H9 (cell line): ENCODE measurements at regions not wholly inside any gene's neighbourhood (a gene's known extent, or its start where the extent isn't known, plus 50 kb on each side); places are given as distances from the start of the nearest gene placed in this dataset.

Experiments
- DNase-seq: peaks from one replicate; pipeline ENCODE4 v3.0.0-alpha.2; 2017
- H2AFZ ChIP-seq: one replicate; pipeline ENCODE4 v1.6.1; 2013; ENCODE audit warnings: mild to moderate bottlenecking, low read length, control low read depth, moderate library complexity
- H2AK5ac ChIP-seq: 2 replicates; pipeline ENCODE4 v1.6.1; 2013; ENCODE audit warnings: low read length, control low read depth, mixed read lengths; ENCODE audit not compliant: insufficient read length
- H2BK120ac ChIP-seq: one replicate; pipeline ENCODE4 v1.6.1; 2013; ENCODE audit warnings: low read depth, mild to moderate bottlenecking, low read length, control low read depth, inconsistent platforms; ENCODE audit not compliant: poor library complexity, severe bottlenecking
- H2BK12ac ChIP-seq: 2 replicates; pipeline ENCODE4 v1.6.1; 2013; ENCODE audit warnings: low read length, control low read depth, mixed read lengths, low read depth; ENCODE audit not compliant: insufficient read length
- H2BK15ac ChIP-seq: 2 replicates; pipeline ENCODE4 v1.6.1; 2013; ENCODE audit warnings: low read depth, low read length, control low read depth
- H2BK20ac ChIP-seq: one replicate; pipeline ENCODE4 v1.6.1; 2013; ENCODE audit warnings: low read depth, mild to moderate bottlenecking, low read length, control low read depth, inconsistent platforms; ENCODE audit not compliant: poor library complexity, severe bottlenecking
- H2BK5ac ChIP-seq: 2 replicates; pipeline ENCODE4 v1.6.1; 2013; ENCODE audit warnings: low read length, control low read depth, mixed read lengths; ENCODE audit not compliant: insufficient read length
- H3K14ac ChIP-seq: 2 replicates; pipeline ENCODE4 v1.6.1; 2013; ENCODE audit warnings: low read length, control low read depth; ENCODE audit not compliant: insufficient read depth
- H3K18ac ChIP-seq: 2 replicates; pipeline ENCODE4 v1.6.1; 2013; ENCODE audit warnings: low read depth, mild to moderate bottlenecking, mixed read lengths, low read length, control low read depth; ENCODE audit not compliant: insufficient read length
- H3K23ac ChIP-seq: 2 replicates; pipeline ENCODE4 v1.6.1; 2013; ENCODE audit warnings: low read length, control low read depth, mixed read lengths, low read depth; ENCODE audit not compliant: insufficient read length
- H3K23me2 ChIP-seq: 2 replicates; pipeline ENCODE4 v1.6.1; 2013; ENCODE audit warnings: low read depth, mild to moderate bottlenecking, mixed read lengths, low read length, control low read depth; ENCODE audit not compliant: insufficient read length, poor library complexity, severe bottlenecking
- H3K27ac ChIP-seq: 2 replicates; pipeline ENCODE4 v1.5.1; 2013; ENCODE audit warnings: low read length, control low read depth, mixed read lengths, low read depth; ENCODE audit not compliant: insufficient read length
- H3K27me3 ChIP-seq: 2 replicates; pipeline ENCODE4 v1.6.1; 2013; ENCODE audit warnings: low read length, control low read depth, inconsistent platforms; ENCODE audit not compliant: insufficient read depth
- H3K4ac ChIP-seq: 2 replicates; pipeline ENCODE4 v1.6.1; 2013; ENCODE audit warnings: low read depth, mild to moderate bottlenecking, control low read depth, inconsistent platforms, low read length, moderate library complexity
- H3K4me1 ChIP-seq: 2 replicates; pipeline ENCODE4 v1.6.1; 2013; ENCODE audit warnings: low read length, control low read depth, inconsistent platforms; ENCODE audit not compliant: insufficient read depth
- H3K4me2 ChIP-seq: 2 replicates; pipeline ENCODE4 v1.6.1; 2013; ENCODE audit warnings: low read length, control low read depth, mixed read lengths; ENCODE audit not compliant: insufficient read length, insufficient read depth
- H3K56ac ChIP-seq: 2 replicates; pipeline ENCODE4 v1.6.1; 2013; ENCODE audit warnings: low read depth, mild to moderate bottlenecking, mixed read lengths, low read length, control low read depth; ENCODE audit not compliant: insufficient read length
- H3K79me1 ChIP-seq: 2 replicates; pipeline ENCODE4 v1.6.1; 2013; ENCODE audit warnings: low read depth, mild to moderate bottlenecking, moderate library complexity, low read length, control low read depth, inconsistent platforms; ENCODE audit not compliant: insufficient read depth, poor library complexity, severe bottlenecking
- H3K79me2 ChIP-seq: 2 replicates; pipeline ENCODE4 v1.6.1; 2013; ENCODE audit warnings: low read length, control low read depth, inconsistent platforms; ENCODE audit not compliant: insufficient read depth
- H3K9ac ChIP-seq: 2 replicates; pipeline ENCODE4 v1.6.1; 2013; ENCODE audit warnings: low read length, control low read depth, mixed read lengths; ENCODE audit not compliant: insufficient read length; ENCODE audit errors: extremely low read depth
- H3K9me3 ChIP-seq: one replicate; pipeline ENCODE4 v1.6.1; 2013; ENCODE audit warnings: low read depth, low read length, inconsistent platforms; ENCODE audit not compliant: control insufficient read depth
- H3T11ph ChIP-seq: one replicate; pipeline ENCODE4 v1.6.1; 2013; ENCODE audit warnings: mild to moderate bottlenecking, low read length, control low read depth, inconsistent platforms
- H4K20me1 ChIP-seq: one replicate; pipeline ENCODE4 v1.6.1; 2013; ENCODE audit not compliant: control insufficient read depth, insufficient read length, insufficient read depth
- H4K5ac ChIP-seq: 2 replicates; pipeline ENCODE4 v1.6.1; 2013; ENCODE audit warnings: low read depth, mild to moderate bottlenecking, mixed read lengths, low read length, control low read depth; ENCODE audit not compliant: insufficient read length
- H4K8ac ChIP-seq: replicated peaks from 2 replicates; pipeline ENCODE4 v1.6.1; 2013; ENCODE audit warnings: low read length, control low read depth, mixed read lengths, low read depth; ENCODE audit not compliant: insufficient read length
- H4K91ac ChIP-seq: 2 replicates; pipeline ENCODE4 v1.6.1; 2013; ENCODE audit warnings: low read depth, mild to moderate bottlenecking, moderate library complexity, mixed read lengths, low read length, control low read depth; ENCODE audit not compliant: insufficient read length
- H3K27ac Mint-ChIP-seq, 3 experiments: 2 replicates in 2 of 3; 3 replicates in 1 of 3; pipeline ENCODE4 v1.8.0; 2020 to 2021; ENCODE audit warnings: mixed read lengths in 3 of 3, mild to moderate bottlenecking in 1 of 3, moderate library complexity in 1 of 3
- H3K27me3 Mint-ChIP-seq: 2 replicates; pipeline ENCODE4 v1.8.0; 2021; ENCODE audit warnings: low read depth, mild to moderate bottlenecking, moderate library complexity, mixed read lengths
- H3K36me3 Mint-ChIP-seq, 3 experiments: 2 replicates in 2 of 3; 3 replicates in 1 of 3; pipeline ENCODE4 v1.8.0; 2020 to 2021; ENCODE audit warnings: low read depth in 3 of 3, mixed read lengths in 3 of 3; ENCODE audit not compliant: insufficient read depth in 1 of 3
- H3K4me1 Mint-ChIP-seq, 2 experiments: 2 replicates each; pipeline ENCODE4 v1.8.0; 2020; ENCODE audit warnings: mixed read lengths in 2 of 2
- H3K4me3 Mint-ChIP-seq, 2 experiments: 2 replicates in 1 of 2; 3 replicates in 1 of 2; pipeline ENCODE4 v1.8.0; 2020 to 2021; ENCODE audit warnings: mild to moderate bottlenecking in 2 of 2, mixed read lengths in 2 of 2, moderate library complexity in 1 of 2
- H3K9me3 Mint-ChIP-seq, 2 experiments: 2 replicates in 1 of 2; 3 replicates in 1 of 2; pipeline ENCODE4 v1.8.0; 2020; ENCODE audit warnings: mild to moderate bottlenecking in 2 of 2, mixed read lengths in 2 of 2, moderate library complexity in 1 of 2
- CTCF ChIP-seq: fragments of 200-600 bp; sonication (generic); conservative IDR thresholded peaks from 3 replicates; pipeline ENCODE4 v1.8.0; 2021; ENCODE audit warnings: antibody characterized with exemption, mild to moderate bottlenecking
- WGBS: extraction: QIAGEN DNeasy Blood & Tissue Kit; methylation state at CpG from one replicate; pipeline ENCODE4 v1.1.7; 2013; ENCODE audit warnings: missing lambda C conversion rate, low lambda C conversion rate, mixed read lengths; ENCODE audit not compliant: insufficient read length; ENCODE audit errors: extremely low coverage; 5-methylcytosine and 5-hydroxymethylcytosine counted together

- Histone ChIP-seq H3K4me1 (peaks cover 13% of the 10 kb centered on the region; the same call in 1 of the 2 replicates), H3K23me2 (no peaks in the 10 kb centered on the region), H2AFZ (no peak overlapping the region)
These were observed 396.8 kb upstream of the TBL1XR1 start for GRCh38 chr3:177594096-177594495.

More at GRCh38 chr3:177594096-177594495, 396.8 kb upstream of the TBL1XR1 start:
- Mint-ChIP-seq H3K4me3 (no peak overlapping the region), H3K4me1 (peaks cover 32 to 38% of the 10 kb centered on the region in 2 experiments), H3K36me3 (no peaks in the 10 kb centered on the region), H3K27ac (no peak overlapping the region), H3K27me3 (no peaks in the 10 kb centered on the region; the same call in 1 of the 2 replicates), H3K9me3 (no peaks in the 10 kb centered on the region)
- DNase-seq, result no peak
- Histone ChIP-seq H3K27ac (no peak overlapping the region), H3K56ac (no peak overlapping the region), H3K79me2 (no peaks in the 10 kb centered on the region), H3K14ac (no peak overlapping the region), H3K9ac (no peak overlapping the region), H2BK12ac (no peak overlapping the region), H4K5ac (no peak overlapping the region), H3T11ph (no peak overlapping the region), H2BK5ac (no peak overlapping the region), H3K27me3 (no peaks in the 10 kb centered on the region), H4K8ac (no peak overlapping the region), H4K91ac (no peak overlapping the region), H3K79me1 (no peaks in the 10 kb centered on the region), H2AK5ac (no peak overlapping the region), H3K4ac (no peak overlapping the region), H3K4me2 (no peak overlapping the region), H2BK20ac (no peak overlapping the region), H3K23ac (no peak overlapping the region), H2BK120ac (no peak overlapping the region), H3K9me3 (no peaks in the 10 kb centered on the region), H4K20me1 (no peaks in the 10 kb centered on the region), H2BK15ac (no peak overlapping the region), H3K18ac (no peak overlapping the region)
- TF ChIP-seq CTCF, result no peak
- whole genome bisulfite sequencing, result no CpG with 5 or more reads among the region's 6 CpGs
